ENCODE measurements at regions not wholly inside any gene's neighbourhood (a gene's known extent, or its start where the extent isn't known, plus 50 kb on each side); places are given as distances from the start of the nearest gene placed in this dataset.

DNA sequence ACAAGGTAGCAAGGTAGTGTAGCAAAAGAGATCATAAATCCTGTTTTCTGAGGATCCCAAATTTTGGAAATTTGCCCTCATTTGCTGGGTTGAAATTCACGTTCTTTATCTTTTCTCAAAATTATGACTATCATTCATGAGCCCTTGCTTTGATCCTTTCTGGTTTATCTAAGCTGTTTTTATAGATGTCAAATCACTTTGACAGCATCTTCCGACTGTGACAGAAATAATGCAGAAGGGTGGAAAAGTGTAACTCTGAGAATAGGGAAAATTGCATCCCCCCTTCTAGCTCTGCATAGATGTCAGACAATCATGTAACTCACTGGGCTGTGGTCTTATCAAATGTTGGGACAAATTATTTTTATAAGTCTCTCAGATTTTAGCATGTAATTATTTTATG lies 550.1 kb downstream of the OMA1 start:
- no peak for TF ChIP-seq RB1 (IDR thresholded peaks at IDR 0.05; ENCODE audit: low read depth)
- TF ChIP-seq ATF1 (CRISPR knock-in tag; IDR thresholded peaks at IDR 0.05): no peak
- TF ChIP-seq ATF1 (tag; IDR thresholded peaks at IDR 0.05): no peak
- TF ChIP-seq EZH2 (IDR thresholded peaks at IDR 0.05; ENCODE audit: borderline replicate concordance, low read depth, low read length): no peak
- TF ChIP-seq MAFK (IDR thresholded peaks at IDR 0.05; ENCODE audit: low read length): no peak
- no peak for TF ChIP-seq RBM39 (optimal IDR thresholded peaks at IDR 0.05; ENCODE audit: low read depth, low read length)
- TF ChIP-seq, protein P1, sequence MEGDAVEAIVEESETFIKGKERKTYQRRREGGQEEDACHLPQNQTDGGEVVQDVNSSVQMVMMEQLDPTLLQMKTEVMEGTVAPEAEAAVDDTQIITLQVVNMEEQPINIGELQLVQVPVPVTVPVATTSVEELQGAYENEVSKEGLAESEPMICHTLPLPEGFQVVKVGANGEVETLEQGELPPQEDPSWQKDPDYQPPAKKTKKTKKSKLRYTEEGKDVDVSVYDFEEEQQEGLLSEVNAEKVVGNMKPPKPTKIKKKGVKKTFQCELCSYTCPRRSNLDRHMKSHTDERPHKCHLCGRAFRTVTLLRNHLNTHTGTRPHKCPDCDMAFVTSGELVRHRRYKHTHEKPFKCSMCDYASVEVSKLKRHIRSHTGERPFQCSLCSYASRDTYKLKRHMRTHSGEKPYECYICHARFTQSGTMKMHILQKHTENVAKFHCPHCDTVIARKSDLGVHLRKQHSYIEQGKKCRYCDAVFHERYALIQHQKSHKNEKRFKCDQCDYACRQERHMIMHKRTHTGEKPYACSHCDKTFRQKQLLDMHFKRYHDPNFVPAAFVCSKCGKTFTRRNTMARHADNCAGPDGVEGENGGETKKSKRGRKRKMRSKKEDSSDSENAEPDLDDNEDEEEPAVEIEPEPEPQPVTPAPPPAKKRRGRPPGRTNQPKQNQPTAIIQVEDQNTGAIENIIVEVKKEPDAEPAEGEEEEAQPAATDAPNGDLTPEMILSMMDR (IDR thresholded peaks at IDR 0.05 in 2 of 3, conservative IDR thresholded peaks at IDR 0.05 in 1 of 3; ENCODE audit: insufficient read depth in 2 of 3, low read depth in 1 of 3, low read length in 3 of 3): no peak
- no peak for TF ChIP-seq E2F3 (CRISPR knock-in tag; IDR thresholded peaks at IDR 0.05)
- no peak for TF ChIP-seq HMGXB4 (CRISPR knock-in tag; IDR thresholded peaks at IDR 0.05)
- no peak for TF ChIP-seq TARDBP (IDR thresholded peaks at IDR 0.05)
- no peak for TF ChIP-seq MEF2A (IDR thresholded peaks at IDR 0.05; ENCODE audit: control insufficient read depth, low read depth, low read length)
- TF ChIP-seq ZBTB26 (CRISPR knock-in tag; IDR thresholded peaks at IDR 0.05): no peak

Measured in K562 (cell line).